ENCODE measurements at regions not wholly inside any gene's neighbourhood (a gene's known extent, or its start where the extent isn't known, plus 50 kb on each side); places are given as distances from the start of the nearest gene placed in this dataset.

GRCh38 chr18:77632758-77633157 lies 383.1 kb downstream of the GALR1 start:
- TF ChIP-seq, protein P1, sequence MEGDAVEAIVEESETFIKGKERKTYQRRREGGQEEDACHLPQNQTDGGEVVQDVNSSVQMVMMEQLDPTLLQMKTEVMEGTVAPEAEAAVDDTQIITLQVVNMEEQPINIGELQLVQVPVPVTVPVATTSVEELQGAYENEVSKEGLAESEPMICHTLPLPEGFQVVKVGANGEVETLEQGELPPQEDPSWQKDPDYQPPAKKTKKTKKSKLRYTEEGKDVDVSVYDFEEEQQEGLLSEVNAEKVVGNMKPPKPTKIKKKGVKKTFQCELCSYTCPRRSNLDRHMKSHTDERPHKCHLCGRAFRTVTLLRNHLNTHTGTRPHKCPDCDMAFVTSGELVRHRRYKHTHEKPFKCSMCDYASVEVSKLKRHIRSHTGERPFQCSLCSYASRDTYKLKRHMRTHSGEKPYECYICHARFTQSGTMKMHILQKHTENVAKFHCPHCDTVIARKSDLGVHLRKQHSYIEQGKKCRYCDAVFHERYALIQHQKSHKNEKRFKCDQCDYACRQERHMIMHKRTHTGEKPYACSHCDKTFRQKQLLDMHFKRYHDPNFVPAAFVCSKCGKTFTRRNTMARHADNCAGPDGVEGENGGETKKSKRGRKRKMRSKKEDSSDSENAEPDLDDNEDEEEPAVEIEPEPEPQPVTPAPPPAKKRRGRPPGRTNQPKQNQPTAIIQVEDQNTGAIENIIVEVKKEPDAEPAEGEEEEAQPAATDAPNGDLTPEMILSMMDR (IDR thresholded peaks at IDR 0.05), result no peak
- no peak for TF ChIP-seq POLR2A (IDR thresholded peaks at IDR 0.05)
